ENCODE measurements at regions not wholly inside any gene's neighbourhood (a gene's known extent, or its start where the extent isn't known, plus 50 kb on each side); places are given as distances from the start of the nearest gene placed in this dataset.
"Not testable (repeated sequence)": the region's sequence is repeated elsewhere in the genome, so short reads cannot be mapped to it uniquely, and the experiment has no call there.

- no peak overlapping the region for H3K4me3 ChIP-seq (ENCODE audit: low read length)
- no peaks in the 10 kb centered on the region for H3K9me3 ChIP-seq (ENCODE audit: control insufficient read depth, low read length)
- no peak overlapping the region for H3K27ac ChIP-seq (ENCODE audit: low read depth, low read length)
- TF ChIP-seq, protein P1, sequence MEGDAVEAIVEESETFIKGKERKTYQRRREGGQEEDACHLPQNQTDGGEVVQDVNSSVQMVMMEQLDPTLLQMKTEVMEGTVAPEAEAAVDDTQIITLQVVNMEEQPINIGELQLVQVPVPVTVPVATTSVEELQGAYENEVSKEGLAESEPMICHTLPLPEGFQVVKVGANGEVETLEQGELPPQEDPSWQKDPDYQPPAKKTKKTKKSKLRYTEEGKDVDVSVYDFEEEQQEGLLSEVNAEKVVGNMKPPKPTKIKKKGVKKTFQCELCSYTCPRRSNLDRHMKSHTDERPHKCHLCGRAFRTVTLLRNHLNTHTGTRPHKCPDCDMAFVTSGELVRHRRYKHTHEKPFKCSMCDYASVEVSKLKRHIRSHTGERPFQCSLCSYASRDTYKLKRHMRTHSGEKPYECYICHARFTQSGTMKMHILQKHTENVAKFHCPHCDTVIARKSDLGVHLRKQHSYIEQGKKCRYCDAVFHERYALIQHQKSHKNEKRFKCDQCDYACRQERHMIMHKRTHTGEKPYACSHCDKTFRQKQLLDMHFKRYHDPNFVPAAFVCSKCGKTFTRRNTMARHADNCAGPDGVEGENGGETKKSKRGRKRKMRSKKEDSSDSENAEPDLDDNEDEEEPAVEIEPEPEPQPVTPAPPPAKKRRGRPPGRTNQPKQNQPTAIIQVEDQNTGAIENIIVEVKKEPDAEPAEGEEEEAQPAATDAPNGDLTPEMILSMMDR (conservative IDR thresholded peaks at IDR 0.05): no peak
- Mint-ChIP-seq H3K4me3 (no peak overlapping the region), H3K4me1 (peaks cover 3% of the 10 kb centered on the region), H3K27ac (no peak overlapping the region), H3K36me3 (ENCODE audit: low read depth) (no peaks in the 10 kb centered on the region), H3K27me3 (ENCODE audit: insufficient read depth) (no peaks in the 10 kb centered on the region), H3K9me3 (no peaks in the 10 kb centered on the region)
- WGBS, 2 experiments (ENCODE audit: insufficient coverage in 1 of 2, insufficient read length in 1 of 2): 60% methylated on average over 1 of the region's 1 CpG; no CpG with 5 or more reads in 1 of the 2 experiments
- H3K27me3 ChIP-seq (ENCODE audit: control insufficient read depth, insufficient read depth, low read length, poor library complexity, severe bottlenecking): no peaks in the 10 kb centered on the region
- no peak overlapping the region for H3K9ac ChIP-seq (ENCODE audit: extremely low read depth, low read length, poor library complexity, severe bottlenecking)
- peaks cover 3% of the 10 kb centered on the region for H3K4me1 ChIP-seq (ENCODE audit: control insufficient read depth, insufficient read depth, low read length)
- DNase-seq: no peak
- no peaks in the 10 kb centered on the region for H3K36me3 ChIP-seq (ENCODE audit: control insufficient read depth, insufficient read depth, low read length)
These were observed 73.4 kb upstream of the RAPGEF2 start for GRCh38 chr4:159029481-159029880.

GRCh38 chr4:159030297-159030696 lies 72.6 kb upstream of the RAPGEF2 start:
- not testable (repeated sequence) for H3K4me3 ChIP-seq (ENCODE audit: low read length); H3K9ac ChIP-seq (ENCODE audit: extremely low read depth, low read length, poor library complexity, severe bottlenecking); H3K27me3 ChIP-seq (ENCODE audit: control insufficient read depth, insufficient read depth, low read length, poor library complexity, severe bottlenecking); H3K27ac Mint-ChIP-seq; H3K4me1 Mint-ChIP-seq; DNase-seq; H3K27me3 Mint-ChIP-seq (ENCODE audit: insufficient read depth); H3K4me3 Mint-ChIP-seq; H3K9me3 ChIP-seq (ENCODE audit: control insufficient read depth, low read length); H3K36me3 Mint-ChIP-seq (ENCODE audit: low read depth); H3K9me3 Mint-ChIP-seq; H3K36me3 ChIP-seq (ENCODE audit: control insufficient read depth, insufficient read depth, low read length); H3K27ac ChIP-seq (ENCODE audit: low read depth, low read length); H3K4me1 ChIP-seq (ENCODE audit: control insufficient read depth, insufficient read depth, low read length)
- 83 to 95% methylated on average over 1 to 2 of the region's 2 CpGs for WGBS, 2 experiments (ENCODE audit: insufficient coverage in 1 of 2, insufficient read length in 1 of 2)

GRCh38 chr4:159035570-159035969 lies 67.3 kb upstream of the RAPGEF2 start:
- Mint-ChIP-seq H3K27me3 (ENCODE audit: insufficient read depth) (no peaks in the 10 kb centered on the region), H3K27ac (no peak overlapping the region), H3K36me3 (ENCODE audit: low read depth) (no peaks in the 10 kb centered on the region), H3K4me1 (peaks cover 11% of the 10 kb centered on the region), H3K9me3 (no peaks in the 10 kb centered on the region), H3K4me3 (no peak overlapping the region)
- H3K4me1 ChIP-seq (ENCODE audit: control insufficient read depth, insufficient read depth, low read length): no peaks in the 10 kb centered on the region
- no peak overlapping the region for H3K27ac ChIP-seq (ENCODE audit: low read depth, low read length)
- TF ChIP-seq, protein P1 (conservative IDR thresholded peaks at IDR 0.05): no peak
- H3K36me3 ChIP-seq (ENCODE audit: control insufficient read depth, insufficient read depth, low read length): no peaks in the 10 kb centered on the region
- DNase-seq: no peak
- H3K9me3 ChIP-seq (ENCODE audit: control insufficient read depth, low read length): no peaks in the 10 kb centered on the region
- H3K4me3 ChIP-seq (ENCODE audit: low read length): no peak overlapping the region
- H3K9ac ChIP-seq (ENCODE audit: extremely low read depth, low read length, poor library complexity, severe bottlenecking): no peak overlapping the region
- no peaks in the 10 kb centered on the region for H3K27me3 ChIP-seq (ENCODE audit: control insufficient read depth, insufficient read depth, low read length, poor library complexity, severe bottlenecking)
- no CpG with 5 or more reads among the region's 1 CpG for WGBS, 2 experiments (ENCODE audit: insufficient coverage in 1 of 2, insufficient read length in 1 of 2)

- no peak for DNase-seq
- Mint-ChIP-seq H3K4me3 (no peak overlapping the region), H3K4me1 (peaks cover 7% of the 10 kb centered on the region), H3K27me3 (ENCODE audit: insufficient read depth) (no peaks in the 10 kb centered on the region), H3K9me3 (no peaks in the 10 kb centered on the region), H3K27ac (no peak overlapping the region), H3K36me3 (ENCODE audit: low read depth) (no peaks in the 10 kb centered on the region)
- TF ChIP-seq, protein P1 (conservative IDR thresholded peaks at IDR 0.05): no peak
- Histone ChIP-seq H3K27ac (ENCODE audit: low read depth, low read length) (no peak overlapping the region), H3K9ac (ENCODE audit: extremely low read depth, low read length, poor library complexity, severe bottlenecking) (no peak overlapping the region), H3K4me1 (ENCODE audit: control insufficient read depth, insufficient read depth, low read length) (no peaks in the 10 kb centered on the region), H3K36me3 (ENCODE audit: control insufficient read depth, insufficient read depth, low read length) (no peaks in the 10 kb centered on the region), H3K9me3 (ENCODE audit: control insufficient read depth, low read length) (no peaks in the 10 kb centered on the region), H3K4me3 (ENCODE audit: low read length) (no peak overlapping the region), H3K27me3 (ENCODE audit: control insufficient read depth, insufficient read depth, low read length, poor library complexity, severe bottlenecking) (no peaks in the 10 kb centered on the region)
- 91 to 96% methylated on average over 3 of the region's 3 CpGs for WGBS, 2 experiments (ENCODE audit: insufficient coverage in 1 of 2, insufficient read length in 1 of 2)
These were observed 64.3 kb upstream of the RAPGEF2 start for GRCh38 chr4:159038536-159038935.
